Activated CD4-positive, alpha-beta T cell treated with anti-CD3 and anti-CD28 coated beads, Interleukin-2, Interleukin-4, amounts not matched to agents 100 ng/mL and 50 ng/mL, durations not matched to agents 16 hours and 8 hours (primary cell): ENCODE measurements at regions not wholly inside any gene's neighbourhood (a gene's known extent, or its start where the extent isn't known, plus 50 kb on each side); places are given as distances from the start of the nearest gene placed in this dataset.

ENCODE experiments used
- DNase-seq: peaks from one replicate; pipeline ENCODE4 v3.0.0-alpha.2; 2020; ENCODE audit warnings: low spot score

GRCh38 chr4:31272331-31273061 is 552.3 kb downstream of the PCDH7 start:
- DNase-seq: no peak

GRCh38 chr4:31275906-31276305 is 555.7 kb downstream of the PCDH7 start:
- no peak for DNase-seq

GRCh38 chr4:31283679-31284078 is 563.5 kb downstream of the PCDH7 start:
- DNase-seq: no peak

- DNase-seq: no peak
These were observed 570.7 kb downstream of the PCDH7 start for GRCh38 chr4:31290836-31291235.

GRCh38 chr4:31291238-31291637 is 571.1 kb downstream of the PCDH7 start:
- DNase-seq: no peak

- no peak for DNase-seq
These were observed 574.7 kb downstream of the PCDH7 start for GRCh38 chr4:31294655-31295480.

- DNase-seq: no peak
These were observed 578.6 kb downstream of the PCDH7 start for GRCh38 chr4:31298737-31299136.

GRCh38 chr4:31307029-31307428 is 586.9 kb downstream of the PCDH7 start:
- DNase-seq: no peak

GRCh38 chr4:31324814-31325213 is 604.6 kb downstream of the PCDH7 start:
- DNase-seq: no peak

GRCh38 chr4:31325300-31325699 is 605.1 kb downstream of the PCDH7 start:
- no peak for DNase-seq

- DNase-seq: no peak
These were observed 606.9 kb downstream of the PCDH7 start for GRCh38 chr4:31327031-31327430.

GRCh38 chr4:31328932-31329331 is 608.8 kb downstream of the PCDH7 start:
- DNase-seq: no peak

GRCh38 chr4:31334086-31334910 is 614.1 kb downstream of the PCDH7 start:
- no peak for DNase-seq

GRCh38 chr4:31338000-31338399 is 617.8 kb downstream of the PCDH7 start:
- DNase-seq: no peak

- no peak for DNase-seq
These were observed 621.6 kb downstream of the PCDH7 start for GRCh38 chr4:31341601-31342359.

- no peak for DNase-seq
These were observed 622.9 kb downstream of the PCDH7 start for GRCh38 chr4:31343061-31343460.

- DNase-seq: no peak
These were observed 629.7 kb downstream of the PCDH7 start for GRCh38 chr4:31349907-31350306.

GRCh38 chr4:31351695-31352094 is 631.5 kb downstream of the PCDH7 start:
- no peak for DNase-seq

GRCh38 chr4:31356839-31357238 is 636.7 kb downstream of the PCDH7 start:
- DNase-seq: no peak

- DNase-seq: no peak
These were observed 640.6 kb downstream of the PCDH7 start for GRCh38 chr4:31360786-31361185.

GRCh38 chr4:31362756-31363155 is 642.6 kb downstream of the PCDH7 start:
- no peak for DNase-seq
